HL-60 (cell line): ENCODE measurements at regions not wholly inside any gene's neighbourhood (a gene's known extent, or its start where the extent isn't known, plus 50 kb on each side); places are given as distances from the start of the nearest gene placed in this dataset.

Source experiments
- DNase-seq, 2 experiments: peaks; one replicate each; pipeline ENCODE4 v3.0.0-alpha.2; 2010 to 2020; ENCODE audit warnings: low read depth in 1 of 2, low spot score in 1 of 2
- H3K27ac ChIP-seq: fragments of 250-450 bp; sonication (Bioruptor Pico); replicated peaks from 2 replicates; pipeline ENCODE4 v1.5.1; 2020; ENCODE audit warnings: mild to moderate bottlenecking, moderate library complexity
- H3K27me3 ChIP-seq: fragments of 250-450 bp; sonication (Bioruptor Pico); 2 replicates; pipeline ENCODE4 v1.5.1; 2021; ENCODE audit warnings: mild to moderate bottlenecking, moderate library complexity; ENCODE audit not compliant: insufficient read depth, poor library complexity, severe bottlenecking
- H3K4me3 ChIP-seq: replicated peaks from 2 replicates; pipeline ENCODE4 v1.5.1; 2011; ENCODE audit warnings: mild to moderate bottlenecking, control low read depth, low read length; ENCODE audit not compliant: insufficient read depth
- GABPA ChIP-seq: IDR thresholded peaks from 2 replicates; pipeline ENCODE4 v1.6.1; 2012; ENCODE audit warnings: low read depth
- POLR2AphosphoS5 ChIP-seq: IDR thresholded peaks from 2 replicates; pipeline ENCODE4 v1.6.1; 2012; ENCODE audit warnings: low read depth
- REST ChIP-seq: IDR thresholded peaks from 2 replicates; pipeline ENCODE4 v1.6.1; 2012; ENCODE audit warnings: low read depth; ENCODE audit not compliant: insufficient replicate concordance
- SPI1 ChIP-seq: IDR thresholded peaks from 2 replicates; pipeline ENCODE4 v1.6.1; 2012; ENCODE audit warnings: low read depth, mild to moderate bottlenecking, borderline replicate concordance
- TF ChIP-seq, protein P1 (sequence below): IDR thresholded peaks from one replicate; pipeline ENCODE4 v1.5.1; 2011; ENCODE audit warnings: low read length, control low read depth, inconsistent platforms; ENCODE audit not compliant: insufficient read depth

DNA sequence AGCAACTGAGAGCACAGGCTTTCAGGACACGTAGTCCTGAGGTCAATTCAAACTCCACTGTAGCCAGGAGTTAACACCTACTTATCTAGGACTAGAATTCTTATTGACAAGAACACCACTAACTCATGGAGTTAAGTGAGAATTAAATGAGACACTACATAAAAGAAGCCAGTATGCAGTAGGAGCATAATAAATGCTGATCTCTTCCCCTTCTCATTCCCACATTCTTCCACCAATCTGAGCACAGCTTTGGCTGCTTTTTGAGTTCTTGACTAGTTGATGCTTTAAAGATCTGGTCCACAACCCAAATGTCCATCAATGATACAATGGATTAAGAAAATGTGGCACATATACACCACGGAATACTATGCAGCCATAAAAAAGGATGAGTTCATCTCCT, 55.2 kb downstream of the TTC32 start:
- H3K27me3 ChIP-seq = no peaks in the 10 kb centered on the region
- TF ChIP-seq SPI1 (no peak), GABPA (no peak), REST (no peak), POLR2AphosphoS5 (no peak)
- TF ChIP-seq, protein P1, sequence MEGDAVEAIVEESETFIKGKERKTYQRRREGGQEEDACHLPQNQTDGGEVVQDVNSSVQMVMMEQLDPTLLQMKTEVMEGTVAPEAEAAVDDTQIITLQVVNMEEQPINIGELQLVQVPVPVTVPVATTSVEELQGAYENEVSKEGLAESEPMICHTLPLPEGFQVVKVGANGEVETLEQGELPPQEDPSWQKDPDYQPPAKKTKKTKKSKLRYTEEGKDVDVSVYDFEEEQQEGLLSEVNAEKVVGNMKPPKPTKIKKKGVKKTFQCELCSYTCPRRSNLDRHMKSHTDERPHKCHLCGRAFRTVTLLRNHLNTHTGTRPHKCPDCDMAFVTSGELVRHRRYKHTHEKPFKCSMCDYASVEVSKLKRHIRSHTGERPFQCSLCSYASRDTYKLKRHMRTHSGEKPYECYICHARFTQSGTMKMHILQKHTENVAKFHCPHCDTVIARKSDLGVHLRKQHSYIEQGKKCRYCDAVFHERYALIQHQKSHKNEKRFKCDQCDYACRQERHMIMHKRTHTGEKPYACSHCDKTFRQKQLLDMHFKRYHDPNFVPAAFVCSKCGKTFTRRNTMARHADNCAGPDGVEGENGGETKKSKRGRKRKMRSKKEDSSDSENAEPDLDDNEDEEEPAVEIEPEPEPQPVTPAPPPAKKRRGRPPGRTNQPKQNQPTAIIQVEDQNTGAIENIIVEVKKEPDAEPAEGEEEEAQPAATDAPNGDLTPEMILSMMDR = no peak
- no peak overlapping the region for H3K27ac ChIP-seq

GRCh38 chr2:19846030-19846429, 55.8 kb downstream of the TTC32 start:
- no peak overlapping the region for H3K27ac ChIP-seq
- DNase-seq = no peak
- H3K4me3 ChIP-seq = no peak overlapping the region
- TF ChIP-seq, protein P1 = no peak
- TF ChIP-seq REST (no peak), SPI1 (no peak), GABPA (no peak)
- H3K27me3 ChIP-seq = no peaks in the 10 kb centered on the region

More for the DNA sequence above, 55.2 kb downstream of the TTC32 start:
- no peak for DNase-seq
- H3K4me3 ChIP-seq = no peak overlapping the region

GRCh38 chr2:19845323-19845920, 56.4 kb downstream of the TTC32 start:
- no peak for TF ChIP-seq POLR2AphosphoS5
- no peak for TF ChIP-seq GABPA
- TF ChIP-seq, protein P1 = no peak
- TF ChIP-seq SPI1 = no peak
- no peak for TF ChIP-seq REST
- no peak overlapping the region for H3K27ac ChIP-seq
- H3K27me3 ChIP-seq = no peaks in the 10 kb centered on the region
- H3K4me3 ChIP-seq = no peak overlapping the region
- DNase-seq = no peak
